ENCODE measurements at regions not wholly inside any gene's neighbourhood (a gene's known extent, or its start where the extent isn't known, plus 50 kb on each side); places are given as distances from the start of the nearest gene placed in this dataset.

- in situ Hi-C loops (cut with HindIII; ENCODE audit: low pct_unique_long_range_greater_than_20kb, low sequenced_read_pairs) (no loop called here), intact Hi-C loops (cut with micrococcal nuclease; ENCODE audit: unreplicated experiment) (no loop called here)
- DNase-seq (ENCODE audit: low read depth, low spot score): no peak
These were observed 134.1 kb downstream of the NUDT12 start for GRCh38 chr5:103428411-103428871.

DNA sequence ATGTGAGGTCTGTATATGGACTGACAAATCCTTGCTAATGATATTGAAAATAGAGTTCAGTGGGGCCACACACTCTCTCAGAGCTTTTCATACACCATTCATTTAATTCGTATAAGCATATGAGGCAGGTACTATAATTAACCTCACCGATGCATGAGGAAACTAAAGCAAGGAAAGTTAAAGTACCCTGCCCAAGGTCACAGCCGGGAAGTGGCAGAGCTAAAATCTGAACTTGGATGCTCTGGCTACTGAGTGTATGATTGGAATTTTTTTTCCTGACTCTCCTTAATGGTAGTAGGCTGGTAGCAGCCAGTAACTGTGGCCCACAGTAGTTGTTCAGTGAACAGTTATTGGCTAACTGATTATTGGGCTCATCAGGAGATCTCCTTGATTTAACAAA lies 135.3 kb downstream of the NUDT12 start:
- Histone ChIP-seq H3K27ac (ENCODE audit: low read length) (no peak overlapping the region), H3K36me3 (ENCODE audit: control insufficient read depth, insufficient read depth, low read length) (no peaks in the 10 kb centered on the region), H3K27me3 (ENCODE audit: control insufficient read depth, insufficient read depth, low read length) (no peaks in the 10 kb centered on the region), H3K4me3 (ENCODE audit: low read depth in 2 of 2, low read length in 2 of 2) (no peak overlapping the region), H3K9me3 (ENCODE audit: control insufficient read depth, insufficient read depth, low read depth, low read length) (no peaks in the 10 kb centered on the region), H3K4me1 (ENCODE audit: control insufficient read depth, insufficient read depth, low read length) (no peaks in the 10 kb centered on the region)
- POLR2A ChIA-PET: no interaction called here
- TF ChIP-seq REST (IDR thresholded peaks at IDR 0.05; ENCODE audit: insufficient read depth in 1 of 2, low read depth in 2 of 2, low read length in 1 of 2): no peak
- no peak for TF ChIP-seq SIN3A (IDR thresholded peaks at IDR 0.05; ENCODE audit: borderline replicate concordance, insufficient read depth, low read depth, low read length)
- TF ChIP-seq, protein P1, sequence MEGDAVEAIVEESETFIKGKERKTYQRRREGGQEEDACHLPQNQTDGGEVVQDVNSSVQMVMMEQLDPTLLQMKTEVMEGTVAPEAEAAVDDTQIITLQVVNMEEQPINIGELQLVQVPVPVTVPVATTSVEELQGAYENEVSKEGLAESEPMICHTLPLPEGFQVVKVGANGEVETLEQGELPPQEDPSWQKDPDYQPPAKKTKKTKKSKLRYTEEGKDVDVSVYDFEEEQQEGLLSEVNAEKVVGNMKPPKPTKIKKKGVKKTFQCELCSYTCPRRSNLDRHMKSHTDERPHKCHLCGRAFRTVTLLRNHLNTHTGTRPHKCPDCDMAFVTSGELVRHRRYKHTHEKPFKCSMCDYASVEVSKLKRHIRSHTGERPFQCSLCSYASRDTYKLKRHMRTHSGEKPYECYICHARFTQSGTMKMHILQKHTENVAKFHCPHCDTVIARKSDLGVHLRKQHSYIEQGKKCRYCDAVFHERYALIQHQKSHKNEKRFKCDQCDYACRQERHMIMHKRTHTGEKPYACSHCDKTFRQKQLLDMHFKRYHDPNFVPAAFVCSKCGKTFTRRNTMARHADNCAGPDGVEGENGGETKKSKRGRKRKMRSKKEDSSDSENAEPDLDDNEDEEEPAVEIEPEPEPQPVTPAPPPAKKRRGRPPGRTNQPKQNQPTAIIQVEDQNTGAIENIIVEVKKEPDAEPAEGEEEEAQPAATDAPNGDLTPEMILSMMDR (IDR thresholded peaks at IDR 0.05): no peak
- no peak for TF ChIP-seq TCF7L2 (IDR thresholded peaks at IDR 0.05; ENCODE audit: low read depth, low read length)
- TF ChIP-seq POLR2AphosphoS5 (IDR thresholded peaks at IDR 0.05; ENCODE audit: low read depth, low read length): no peak
- intact Hi-C loops (cut with micrococcal nuclease; ENCODE audit: unreplicated experiment): no loop called here
- CTCF ChIA-PET: no interaction called here
- no TSS peak for BruUV-seq (replicated peaks)
- no peak for DNase-seq (ENCODE audit: low read depth, low spot score)
- ATAC-seq: no peak
- in situ Hi-C loops (cut with HindIII; ENCODE audit: low pct_unique_long_range_greater_than_20kb, low sequenced_read_pairs): no loop called here

More at GRCh38 chr5:103428411-103428871, 134.1 kb downstream of the NUDT12 start:
- no peaks in the 10 kb centered on the region for H3K9me3 ChIP-seq (ENCODE audit: control insufficient read depth, insufficient read depth, low read depth, low read length)
- H3K4me3 ChIP-seq (ENCODE audit: low read depth in 2 of 2, low read length in 2 of 2): no peak overlapping the region
- H3K27me3 ChIP-seq (ENCODE audit: control insufficient read depth, insufficient read depth, low read length): no peaks in the 10 kb centered on the region
- BruUV-seq (replicated peaks): no TSS peak
- TF ChIP-seq SIN3A (IDR thresholded peaks at IDR 0.05; ENCODE audit: borderline replicate concordance, insufficient read depth, low read depth, low read length) (no peak), POLR2AphosphoS5 (IDR thresholded peaks at IDR 0.05; ENCODE audit: low read depth, low read length) (no peak), REST (IDR thresholded peaks at IDR 0.05; ENCODE audit: insufficient read depth in 1 of 2, low read depth in 2 of 2, low read length in 1 of 2) (no peak), TCF7L2 (IDR thresholded peaks at IDR 0.05; ENCODE audit: low read depth, low read length) (no peak)
- TF ChIP-seq, protein P1 (IDR thresholded peaks at IDR 0.05): no peak
- POLR2A ChIA-PET: no interaction called here
- H3K36me3 ChIP-seq (ENCODE audit: control insufficient read depth, insufficient read depth, low read length): no peaks in the 10 kb centered on the region
- no peak for ATAC-seq
- no peak overlapping the region for H3K27ac ChIP-seq (ENCODE audit: low read length)
- CTCF ChIA-PET: no interaction called here
- H3K4me1 ChIP-seq (ENCODE audit: control insufficient read depth, insufficient read depth, low read length): no peaks in the 10 kb centered on the region

Measured in Panc1 (cell line).